HG02852 (cell line): ENCODE measurements at regions not wholly inside any gene's neighbourhood (a gene's known extent, or its start where the extent isn't known, plus 50 kb on each side); places are given as distances from the start of the nearest gene placed in this dataset.

ENCODE experiments used
- ATAC-seq: cut with Tn5 transposase; IDR thresholded peaks from one replicate; pipeline ENCODE4 v1.9.1; 2021; ENCODE audit warnings: mild to moderate bottlenecking, moderate library complexity; ENCODE audit not compliant: unreplicated experiment

DNA sequence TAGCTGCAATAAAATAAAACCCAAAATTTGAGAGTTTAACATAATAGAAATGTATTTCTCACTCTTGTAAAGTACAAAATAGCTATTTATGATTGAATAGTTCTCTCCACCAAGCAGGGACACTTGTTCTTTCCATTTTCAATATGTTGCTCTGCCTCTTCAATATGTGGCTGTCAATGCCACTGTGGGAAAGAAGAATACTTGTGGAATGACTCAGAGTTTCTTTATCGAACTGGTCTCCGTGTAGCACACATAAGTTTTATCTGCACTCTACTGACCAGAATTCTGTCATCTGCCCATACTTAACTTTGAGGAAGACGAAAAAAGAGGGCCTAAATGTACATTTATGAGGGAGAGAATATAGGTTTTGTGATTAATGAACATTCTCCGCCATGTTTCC lies 256.9 kb downstream of the ATXN7L3B start:
- no peak for ATAC-seq

DNA sequence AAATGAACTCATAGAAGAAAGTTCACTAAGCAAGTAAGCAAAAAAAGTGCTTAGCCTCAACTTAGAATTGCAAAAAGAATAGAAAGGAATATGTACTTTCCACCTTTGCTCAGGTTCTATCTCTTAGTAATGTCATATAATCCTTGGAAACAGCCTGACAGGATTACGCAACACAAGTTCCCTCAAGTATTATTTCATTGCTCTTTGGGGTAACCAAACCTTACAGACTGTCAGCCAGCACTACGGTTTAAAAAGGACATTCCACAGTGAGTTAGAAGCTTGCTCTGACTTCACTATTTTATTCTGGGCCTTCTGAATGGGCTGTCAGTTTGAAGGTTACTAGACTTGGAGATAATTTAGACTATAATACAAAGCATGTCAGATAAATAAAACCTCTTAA lies 264.0 kb downstream of the ATXN7L3B start:
- no peak for ATAC-seq

DNA sequence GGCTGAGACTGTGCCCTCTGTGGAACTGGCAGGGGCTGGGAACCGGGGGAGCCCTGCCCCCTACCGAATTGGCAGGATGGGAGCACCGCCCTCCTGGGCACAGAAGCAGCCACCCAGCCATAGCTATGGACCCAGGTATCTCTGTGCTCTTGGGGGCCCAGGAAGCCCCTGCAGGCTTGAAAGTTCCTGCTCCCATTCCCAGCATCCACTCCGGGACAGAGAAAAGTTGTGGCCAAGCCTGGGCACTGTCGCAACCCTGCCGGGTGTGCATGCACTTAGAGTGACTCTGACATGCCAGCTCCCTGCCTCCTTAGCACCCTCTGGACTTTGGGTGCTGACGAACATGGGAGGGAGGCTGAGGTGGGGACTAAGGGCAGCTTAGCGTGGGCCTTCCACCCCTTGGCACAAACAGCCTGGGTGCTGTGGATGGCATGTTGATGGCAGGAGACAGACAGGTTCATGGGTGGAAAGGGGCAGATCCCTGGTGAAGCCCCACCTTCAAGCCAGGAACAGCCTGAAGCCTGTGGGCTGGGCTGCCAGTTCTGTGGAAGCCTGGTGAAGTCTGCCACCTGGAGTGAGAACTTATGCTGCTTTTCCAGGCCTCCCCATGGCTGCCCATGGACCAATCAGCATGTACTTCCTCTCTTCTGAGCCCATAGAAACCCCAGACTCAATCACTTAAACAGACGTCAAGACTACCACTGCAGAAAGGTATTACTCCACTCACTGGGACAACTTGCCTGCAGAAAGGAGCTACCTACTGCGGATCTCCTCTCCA lies 279.0 kb downstream of the ATXN7L3B start:
- ATAC-seq: no peak

DNA sequence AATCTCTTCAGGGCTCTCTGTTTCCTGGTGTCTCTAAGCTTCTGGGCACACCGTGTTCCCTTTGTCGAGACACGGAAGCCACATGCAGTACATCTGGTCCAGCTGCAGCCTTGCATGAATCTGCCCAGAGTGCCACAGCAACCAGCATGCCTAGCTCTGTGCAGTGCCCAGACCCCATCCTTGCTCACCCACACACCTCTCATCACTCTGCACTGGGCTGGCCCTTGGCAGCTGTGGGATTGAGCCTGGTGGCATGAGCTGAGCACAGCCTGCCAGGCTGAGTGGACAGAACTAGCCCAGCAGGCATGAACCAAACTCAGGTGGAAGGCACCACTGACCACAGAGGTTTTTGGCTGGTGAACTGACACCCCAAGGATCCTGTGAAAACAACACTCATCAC lies 279.9 kb downstream of the ATXN7L3B start:
- no peak for ATAC-seq

DNA sequence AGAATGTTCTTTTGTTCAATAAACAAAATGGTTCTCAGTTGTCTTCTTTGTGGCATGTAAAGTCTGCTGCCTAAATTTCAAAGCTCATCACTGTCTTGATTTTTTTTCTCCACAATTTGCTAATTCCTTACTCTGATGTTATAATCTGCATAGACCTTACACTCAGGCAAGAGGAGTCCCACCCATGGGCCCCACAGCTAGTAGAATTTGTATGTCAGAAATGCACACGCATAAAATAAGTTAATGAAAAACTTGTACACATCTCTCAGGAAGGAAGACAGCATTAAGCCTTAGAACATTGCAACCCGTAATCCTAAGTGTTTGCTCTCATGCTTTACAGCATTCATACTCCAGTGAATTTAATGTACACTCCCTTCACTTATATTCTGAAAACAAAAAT lies 280.8 kb downstream of the ATXN7L3B start:
- ATAC-seq: no peak

DNA sequence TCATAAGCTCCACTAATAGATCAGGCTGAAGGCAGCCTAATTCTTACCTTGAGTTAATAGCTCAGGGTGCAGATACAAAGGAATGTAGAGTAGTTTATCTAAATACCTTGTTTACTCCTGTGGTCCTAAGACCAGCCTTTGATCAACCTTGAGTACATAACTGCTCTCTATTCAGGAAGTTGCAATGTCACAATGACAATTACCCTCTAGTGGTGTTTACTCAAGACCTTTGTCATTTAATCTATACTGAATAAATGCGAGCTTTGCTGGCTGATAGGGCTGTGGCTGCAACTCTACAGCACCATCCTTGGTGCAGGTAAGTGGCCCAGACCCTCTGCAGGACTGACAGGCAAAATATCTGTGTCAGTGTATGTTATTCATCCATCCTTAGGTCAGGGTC lies 282.7 kb downstream of the ATXN7L3B start:
- ATAC-seq: no peak

DNA sequence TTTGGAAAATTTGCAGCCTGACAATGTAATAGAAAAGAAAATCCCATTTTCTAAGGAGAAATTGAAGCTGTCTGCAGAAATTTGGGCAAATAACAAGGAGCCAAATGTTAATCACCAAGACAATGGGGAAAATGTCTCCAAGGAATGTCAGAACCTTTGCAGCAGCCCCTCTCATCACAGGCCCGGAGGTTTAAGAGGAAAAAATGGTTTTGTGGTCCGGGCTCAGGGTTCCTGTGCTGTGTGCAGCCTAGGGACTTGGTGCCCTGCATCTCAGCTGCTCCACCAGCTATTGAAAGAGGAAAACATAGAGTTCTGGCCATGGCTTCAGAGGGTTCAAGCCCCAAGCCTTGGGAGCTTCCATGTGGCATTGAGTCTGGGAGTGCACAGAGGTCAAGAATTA lies 298.9 kb downstream of the ATXN7L3B start:
- no peak for ATAC-seq

DNA sequence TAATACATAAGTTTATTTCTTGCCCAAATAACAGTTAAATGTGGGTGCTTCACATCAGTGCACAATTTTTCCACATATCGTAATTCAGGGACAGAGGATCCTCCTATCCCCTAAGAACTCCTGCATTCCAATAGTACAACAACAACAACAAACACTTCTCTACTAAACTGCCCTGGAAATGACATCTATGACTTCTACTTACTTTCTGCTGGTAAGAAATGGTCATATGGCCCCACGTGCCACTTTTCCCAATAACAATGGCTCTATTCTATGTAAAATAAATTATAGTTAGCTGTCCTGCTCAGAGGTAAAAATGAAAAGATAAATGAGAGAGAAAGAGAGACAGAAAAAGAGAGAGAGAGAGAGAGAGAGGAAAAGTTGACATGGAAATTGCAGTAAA lies 308.5 kb downstream of the ATXN7L3B start:
- no peak for ATAC-seq

DNA sequence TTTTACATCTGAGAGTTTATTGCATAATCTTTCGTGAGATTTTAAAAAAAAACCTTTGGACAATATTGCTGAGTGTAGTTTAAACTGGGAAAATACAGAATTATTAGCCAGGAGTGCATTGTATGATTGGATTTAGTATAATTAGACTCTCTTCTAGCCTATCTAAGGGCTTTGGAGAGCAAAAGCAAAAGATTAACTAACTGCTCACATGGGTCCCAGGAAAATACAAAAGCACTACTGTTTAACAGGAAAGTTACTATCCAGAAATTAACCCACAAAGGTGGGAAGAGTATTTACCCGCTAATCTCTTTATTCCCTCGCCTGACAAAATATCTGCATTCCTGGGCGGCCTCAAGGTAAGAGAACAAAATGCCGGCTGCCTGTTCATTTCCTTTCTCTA lies 309.5 kb downstream of the ATXN7L3B start:
- no peak for ATAC-seq

DNA sequence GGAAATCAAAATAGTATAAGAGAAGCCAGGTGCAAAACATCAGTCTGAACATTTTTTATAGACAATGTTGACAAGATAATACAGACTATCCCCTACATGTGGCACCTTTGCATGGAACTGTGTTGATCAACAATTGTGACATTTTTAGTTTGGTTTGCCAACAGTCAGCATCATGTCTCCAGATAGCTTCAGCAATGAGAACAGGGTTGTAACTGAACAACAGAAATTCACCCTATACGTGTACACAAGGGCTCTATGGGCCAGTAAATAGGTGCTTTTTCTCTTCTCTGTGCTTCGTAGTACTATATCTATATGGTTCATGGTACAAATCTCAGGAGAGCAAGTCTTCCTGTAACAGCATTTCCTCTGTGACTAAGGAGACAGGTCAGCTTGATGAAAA lies 310.4 kb downstream of the ATXN7L3B start:
- ATAC-seq: no peak

DNA sequence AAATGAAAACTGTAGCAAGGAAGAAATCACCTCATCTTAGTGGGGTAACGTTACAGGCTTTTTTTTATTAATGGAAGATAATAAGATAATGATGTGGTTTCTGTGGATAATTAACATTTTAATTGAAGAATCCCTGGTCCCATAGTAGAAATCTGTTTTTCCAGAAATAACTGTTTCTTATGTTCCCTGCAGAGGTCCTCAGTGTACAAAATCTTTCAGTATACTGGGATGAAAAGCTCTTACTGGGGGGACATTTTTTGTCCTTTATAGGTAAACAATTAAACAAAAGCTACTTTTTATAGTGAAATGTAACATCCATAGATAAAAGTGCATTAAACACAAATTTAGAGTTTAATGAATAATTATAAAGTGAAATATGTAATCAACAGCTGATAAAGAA lies 312.2 kb downstream of the ATXN7L3B start:
- no peak for ATAC-seq

DNA sequence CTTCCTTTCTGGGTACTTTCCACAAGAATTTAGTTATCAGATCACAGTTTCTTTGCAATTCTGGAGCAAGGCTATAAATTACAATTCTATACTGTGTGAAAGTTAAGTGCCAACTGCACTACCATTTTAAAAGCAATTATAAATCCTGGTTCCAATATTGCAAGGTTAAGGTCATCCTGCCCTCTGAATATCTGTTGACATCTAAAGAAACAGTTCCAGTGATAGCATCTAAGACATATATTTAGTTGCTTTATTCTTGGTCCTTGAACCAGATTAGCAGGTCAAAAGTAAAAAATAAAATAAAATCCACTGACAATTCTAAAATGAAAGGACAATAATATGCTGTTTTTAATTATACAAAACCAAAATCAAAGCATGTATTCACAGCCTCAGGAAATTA lies 334.2 kb downstream of the ATXN7L3B start:
- ATAC-seq: no peak

DNA sequence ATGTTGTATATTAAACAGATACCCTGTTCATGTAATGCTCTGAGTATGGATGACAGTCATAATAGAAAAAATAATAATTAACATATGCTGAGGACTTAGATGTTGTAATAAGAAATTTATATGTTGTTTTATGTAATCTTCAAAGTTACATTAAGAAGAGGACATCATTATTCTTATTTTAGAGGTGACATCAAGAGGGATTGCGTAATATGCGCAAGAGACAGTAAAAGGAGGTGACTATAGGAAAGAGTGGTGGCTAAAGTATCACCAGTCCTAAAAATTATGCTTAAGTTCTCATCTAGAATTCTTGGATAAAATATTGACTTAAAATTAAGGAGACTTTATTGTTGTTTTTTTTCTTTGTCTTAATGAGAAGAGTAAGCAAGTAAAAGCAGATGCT lies 323.9 kb downstream of the KCNC2 start:
- no peak for ATAC-seq

DNA sequence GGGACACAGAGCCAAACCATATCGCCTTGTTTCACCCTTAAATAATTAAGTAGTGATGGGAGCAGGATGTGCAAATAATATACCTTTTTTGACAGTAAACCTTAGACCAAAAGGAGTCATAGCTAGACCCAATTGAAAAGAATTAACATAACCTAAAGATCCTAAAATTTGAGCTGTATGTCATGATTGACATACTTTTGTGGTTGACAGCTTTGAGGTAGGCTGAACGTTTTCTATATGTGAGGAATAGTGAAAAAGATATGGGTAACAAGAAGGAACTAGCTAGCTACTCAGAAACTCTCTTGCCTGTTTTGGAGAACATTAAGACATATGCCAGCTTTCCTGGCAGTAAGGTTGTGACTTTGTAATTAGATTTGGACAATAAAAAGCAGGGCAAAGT lies 320.6 kb downstream of the KCNC2 start:
- no peak for ATAC-seq

DNA sequence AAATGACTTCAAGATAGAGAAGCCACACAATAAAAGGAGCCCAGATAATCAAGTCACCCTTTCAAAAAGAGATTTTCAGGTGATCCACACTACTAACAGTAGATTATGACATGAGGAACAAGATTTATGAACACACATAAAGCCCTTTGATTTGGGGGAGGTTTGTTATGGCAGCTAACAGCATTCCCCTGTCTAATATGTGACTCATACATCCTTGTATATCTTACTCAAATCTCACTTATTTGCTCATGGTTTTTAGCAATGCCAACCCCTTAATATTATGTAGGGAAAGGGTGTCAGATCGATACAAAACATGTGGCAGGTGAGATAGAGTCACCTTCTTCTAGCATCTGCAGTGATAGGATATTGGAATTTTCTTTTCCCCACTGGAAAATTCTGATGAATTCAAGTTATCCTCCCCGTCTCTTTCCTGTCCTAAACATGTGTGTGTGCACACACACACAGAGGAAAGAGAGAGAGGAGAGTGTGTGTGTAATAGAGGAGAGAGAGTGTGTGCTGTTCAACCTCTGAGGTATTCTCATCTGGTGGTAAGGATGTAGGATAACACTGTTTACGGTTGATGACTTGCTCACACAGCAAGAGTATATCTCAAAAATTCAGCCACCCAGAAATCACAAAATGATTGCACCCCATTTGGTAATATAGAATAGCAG lies 319.9 kb downstream of the KCNC2 start:
- ATAC-seq: peak; percentile 66

DNA sequence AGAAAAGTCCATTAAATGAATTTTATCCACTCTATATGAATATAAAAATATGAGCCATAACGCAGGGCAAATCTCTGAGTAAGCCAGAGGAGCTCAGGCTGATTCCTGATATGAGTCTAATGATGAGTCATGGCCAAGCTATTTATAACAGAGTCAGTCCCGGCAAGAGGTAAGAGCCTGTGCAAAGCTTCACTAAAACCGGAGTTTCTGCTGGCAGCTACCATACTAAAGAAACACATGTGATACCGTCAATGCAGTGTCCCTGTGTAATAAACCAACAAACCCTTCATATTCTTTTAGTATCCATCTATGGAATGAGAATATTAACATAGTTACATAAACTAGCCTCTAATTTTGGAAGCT lies 319.4 kb downstream of the KCNC2 start:
- peak; percentile 96 for ATAC-seq

DNA sequence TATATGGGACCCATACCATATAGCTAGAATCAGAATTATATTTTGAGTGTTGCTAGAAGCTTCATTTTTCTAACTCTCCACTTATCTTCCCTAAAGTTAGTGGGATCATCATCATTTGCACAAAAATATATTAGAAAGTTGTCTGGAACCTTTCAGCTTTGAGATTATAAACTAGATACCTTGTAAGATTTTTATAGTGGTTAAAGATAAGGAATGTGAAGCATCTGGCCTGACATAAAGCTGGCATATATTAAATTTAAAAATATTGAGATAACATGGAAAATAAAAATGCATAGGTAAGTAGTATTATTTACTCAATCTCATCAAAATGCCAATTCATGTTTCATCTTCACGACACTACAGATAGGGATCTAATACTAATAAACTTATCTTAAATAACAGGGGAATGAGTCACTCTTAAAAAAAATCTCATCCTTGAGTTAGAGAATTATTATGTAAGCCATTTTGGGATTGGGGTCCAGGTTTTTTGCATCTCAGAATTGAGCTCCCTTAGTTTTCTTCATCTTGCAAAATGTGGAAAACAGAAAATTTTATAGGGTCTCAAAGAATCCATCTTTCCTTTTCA lies 318.5 kb downstream of the KCNC2 start:
- ATAC-seq: no peak

DNA sequence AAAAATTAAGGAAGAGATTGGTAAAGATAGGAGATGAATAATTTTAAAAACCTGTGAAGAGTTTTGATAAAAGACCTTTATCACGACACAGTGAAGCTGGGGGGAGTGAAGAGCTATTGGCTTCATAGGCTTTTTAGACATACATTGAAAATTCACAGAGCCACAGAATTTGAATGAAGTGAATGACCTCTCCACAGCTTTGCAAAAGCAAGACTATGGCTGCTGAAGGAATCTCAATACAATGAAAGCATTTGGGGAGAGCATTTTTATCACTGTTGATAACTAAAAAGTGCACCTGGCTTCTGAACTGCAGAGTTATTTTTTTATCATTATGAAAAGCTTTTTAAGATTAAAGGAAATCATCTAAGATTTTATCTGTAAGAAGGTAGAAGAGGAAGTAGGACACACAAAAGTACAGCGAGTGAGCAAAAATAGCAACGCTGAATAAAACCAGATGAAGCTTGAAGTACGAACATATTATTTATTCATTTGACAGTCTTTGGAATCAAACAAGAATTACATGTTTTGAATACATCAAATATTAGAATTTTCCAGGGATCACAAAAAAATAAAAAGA lies 317.5 kb downstream of the KCNC2 start:
- no peak for ATAC-seq

DNA sequence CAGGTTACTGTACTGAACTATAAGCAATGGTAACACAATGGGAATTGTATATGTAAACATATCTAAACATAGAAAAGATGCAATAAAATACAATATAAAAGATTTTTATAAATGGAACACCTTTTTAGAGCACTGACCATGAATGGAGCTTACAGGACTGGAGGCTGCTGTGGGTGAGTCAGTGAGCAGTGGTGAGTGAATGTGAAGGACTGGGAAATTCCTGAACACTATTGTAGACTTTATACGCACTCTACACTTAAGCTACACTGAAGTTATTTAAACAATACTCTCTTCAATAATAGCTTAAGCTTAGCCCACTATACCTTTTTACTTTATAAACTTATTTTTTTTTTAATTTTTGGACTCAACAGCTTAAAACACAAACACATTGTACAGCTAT lies 313.5 kb downstream of the KCNC2 start:
- no peak for ATAC-seq

DNA sequence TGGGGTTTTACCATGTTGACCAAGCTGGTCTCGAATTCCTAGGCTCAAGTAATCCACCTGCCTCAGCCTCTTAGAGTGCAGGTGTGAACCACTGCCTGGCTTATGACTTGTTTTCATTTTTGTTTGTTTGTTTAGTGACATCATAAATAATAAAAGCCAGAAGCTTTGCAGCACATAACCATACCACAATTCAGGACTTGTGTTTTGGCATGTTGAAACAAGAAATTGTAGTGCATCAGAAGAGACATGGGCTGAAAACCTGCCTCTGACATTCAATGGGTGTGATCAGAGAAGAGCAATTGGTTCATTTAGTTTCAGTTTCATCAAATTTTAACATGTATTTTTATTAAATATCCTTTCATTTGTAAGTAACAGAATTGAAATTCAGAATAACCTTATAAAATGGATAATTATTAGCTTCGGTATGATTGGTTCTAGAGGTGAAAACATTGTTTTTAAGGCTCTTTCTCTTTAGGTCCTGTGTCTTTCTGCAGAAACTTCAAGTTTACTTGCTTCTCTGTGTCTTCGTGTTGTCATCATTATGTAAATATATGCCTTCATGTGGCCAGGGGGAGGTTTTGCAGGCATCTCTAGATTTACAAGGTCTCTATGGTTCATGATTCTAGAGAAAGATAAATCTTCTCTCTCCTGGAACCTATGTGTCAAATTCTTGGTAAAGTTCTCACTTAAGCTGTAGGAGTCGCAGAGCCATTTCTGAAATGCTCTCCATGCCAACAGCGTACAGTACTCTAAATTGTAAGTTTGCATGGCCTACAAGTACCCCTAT lies 312.0 kb downstream of the KCNC2 start:
- ATAC-seq: no peak
